Esophagus squamous epithelium (tissue), 4 donors: ENCODE measurements at regions not wholly inside any gene's neighbourhood (a gene's known extent, or its start where the extent isn't known, plus 50 kb on each side); places are given as distances from the start of the nearest gene placed in this dataset.

ENCODE experiments used
- CTCF ChIP-seq, 6 experiments: fragments of 450-650 bp in 4 of 6; fragments of 200-600 bp in 2 of 6; sonication (generic) in 2 of 6; IDR thresholded peaks; one replicate each; pipeline ENCODE4 v1.5.1; 2016 to 2019; ENCODE audit warnings: antibody characterized with exemption in 6 of 6, mild to moderate bottlenecking in 4 of 6, moderate library complexity in 4 of 6
- POLR2A ChIP-seq, 4 donors: fragments of 450-650 bp; IDR thresholded peaks; one replicate each; pipeline ENCODE4 v1.6.1; 2017; ENCODE audit warnings: antibody characterized with exemption in 4 of 4, mild to moderate bottlenecking in 4 of 4, moderate library complexity in 3 of 4

DNA sequence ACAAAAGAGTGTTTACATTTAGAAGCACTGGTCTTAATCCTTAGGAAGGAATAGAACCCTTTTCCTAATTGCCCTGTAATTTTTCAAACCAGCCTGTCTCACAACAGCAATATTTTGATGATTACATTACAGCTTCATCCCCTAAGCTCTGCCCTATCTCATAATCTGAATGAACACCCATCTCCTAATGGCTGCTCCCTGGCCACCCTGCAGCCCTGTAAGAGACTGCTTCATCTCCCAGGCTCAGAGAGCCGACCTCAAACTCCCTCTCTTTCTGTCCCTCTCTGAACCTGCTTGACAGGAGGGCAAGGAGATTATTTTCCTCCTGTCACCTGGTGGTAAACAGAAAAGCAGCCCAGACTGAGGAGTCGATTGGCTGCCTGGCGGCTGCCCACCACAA, 107.8 kb downstream of the MAIP1 start:
- TF ChIP-seq POLR2A (IDR thresholded peaks at IDR 0.05) (no peak), CTCF (IDR thresholded peaks at IDR 0.05) (no peak)
